Thoracic aorta (tissue), 2 donors: ENCODE measurements at regions not wholly inside any gene's neighbourhood (a gene's known extent, or its start where the extent isn't known, plus 50 kb on each side); places are given as distances from the start of the nearest gene placed in this dataset.

Experiments
- ATAC-seq: fragments of 150-250 bp; one replicate; pipeline ENCODE4 v1.8.0; 2017; ENCODE audit warnings: low read depth; ENCODE audit not compliant: insufficient number of reproducible peaks, low FRiP score
- DNase-seq: peaks from one replicate; pipeline ENCODE4 v3.0.0-alpha.2; 2020; ENCODE audit warnings: low spot score
- H3K27ac ChIP-seq, 2 donors: fragments of 200-600 bp; sonication (generic); 1 replicate in 1 of 2; 2 replicates in 1 of 2; pipeline ENCODE4 v1.5.1; 2016; ENCODE audit warnings: mild to moderate bottlenecking in 2 of 2, moderate library complexity in 2 of 2
- H3K27me3 ChIP-seq: fragments of 200-600 bp; sonication (generic); replicated peaks from 2 replicates; pipeline ENCODE4 v1.6.0; 2016; ENCODE audit warnings: mild to moderate bottlenecking; ENCODE audit not compliant: insufficient read depth
- H3K36me3 ChIP-seq: fragments of 200-600 bp; sonication (generic); one replicate; pipeline ENCODE4 v1.5.1; 2016
- H3K4me1 ChIP-seq, 2 donors: fragments of 200-600 bp; sonication (generic); 1 replicate in 1 of 2; 2 replicates in 1 of 2; pipeline versions ENCODE4 v1.5.1 to v1.6.0; 2016; ENCODE audit warnings: low read depth in 2 of 2, mild to moderate bottlenecking in 1 of 2; ENCODE audit not compliant: control insufficient read depth in 1 of 2
- H3K4me3 ChIP-seq: fragments of 200-600 bp; sonication (generic); 2 replicates; pipeline ENCODE4 v1.5.1; 2016; ENCODE audit warnings: mild to moderate bottlenecking
- H3K9me3 ChIP-seq: fragments of 200-600 bp; sonication (generic); 2 replicates; pipeline ENCODE4 v1.5.1; 2016
- TF ChIP-seq, protein P1 (sequence below): fragments of 200-600 bp; sonication (generic); IDR thresholded peaks from one replicate; pipeline ENCODE4 v1.5.1; 2019; ENCODE audit warnings: antibody characterized with exemption

DNA sequence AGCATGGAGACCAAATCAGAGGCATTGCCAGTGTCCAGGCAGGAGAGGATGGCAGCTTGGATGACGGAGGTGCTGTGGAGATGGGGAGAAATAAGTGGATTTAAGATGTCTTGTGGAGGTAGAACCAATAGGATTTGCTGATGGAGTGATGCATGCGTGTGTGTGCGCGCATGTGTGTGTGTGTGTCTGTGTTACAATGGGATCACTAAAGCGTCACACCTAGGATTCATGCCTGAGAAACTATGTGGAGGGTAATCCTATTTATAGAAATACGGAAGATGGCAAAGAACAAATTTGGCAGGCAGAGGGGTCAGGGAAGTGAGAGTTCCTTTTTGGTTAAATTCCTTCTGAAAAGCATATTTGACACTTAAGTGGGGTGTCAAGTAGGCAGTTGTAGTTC lies 64.8 kb upstream of the ARL8B start:
- TF ChIP-seq, protein P1, sequence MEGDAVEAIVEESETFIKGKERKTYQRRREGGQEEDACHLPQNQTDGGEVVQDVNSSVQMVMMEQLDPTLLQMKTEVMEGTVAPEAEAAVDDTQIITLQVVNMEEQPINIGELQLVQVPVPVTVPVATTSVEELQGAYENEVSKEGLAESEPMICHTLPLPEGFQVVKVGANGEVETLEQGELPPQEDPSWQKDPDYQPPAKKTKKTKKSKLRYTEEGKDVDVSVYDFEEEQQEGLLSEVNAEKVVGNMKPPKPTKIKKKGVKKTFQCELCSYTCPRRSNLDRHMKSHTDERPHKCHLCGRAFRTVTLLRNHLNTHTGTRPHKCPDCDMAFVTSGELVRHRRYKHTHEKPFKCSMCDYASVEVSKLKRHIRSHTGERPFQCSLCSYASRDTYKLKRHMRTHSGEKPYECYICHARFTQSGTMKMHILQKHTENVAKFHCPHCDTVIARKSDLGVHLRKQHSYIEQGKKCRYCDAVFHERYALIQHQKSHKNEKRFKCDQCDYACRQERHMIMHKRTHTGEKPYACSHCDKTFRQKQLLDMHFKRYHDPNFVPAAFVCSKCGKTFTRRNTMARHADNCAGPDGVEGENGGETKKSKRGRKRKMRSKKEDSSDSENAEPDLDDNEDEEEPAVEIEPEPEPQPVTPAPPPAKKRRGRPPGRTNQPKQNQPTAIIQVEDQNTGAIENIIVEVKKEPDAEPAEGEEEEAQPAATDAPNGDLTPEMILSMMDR, result no peak
- ATAC-seq, result peak; percentile 7
- DNase-seq, result no peak

DNA sequence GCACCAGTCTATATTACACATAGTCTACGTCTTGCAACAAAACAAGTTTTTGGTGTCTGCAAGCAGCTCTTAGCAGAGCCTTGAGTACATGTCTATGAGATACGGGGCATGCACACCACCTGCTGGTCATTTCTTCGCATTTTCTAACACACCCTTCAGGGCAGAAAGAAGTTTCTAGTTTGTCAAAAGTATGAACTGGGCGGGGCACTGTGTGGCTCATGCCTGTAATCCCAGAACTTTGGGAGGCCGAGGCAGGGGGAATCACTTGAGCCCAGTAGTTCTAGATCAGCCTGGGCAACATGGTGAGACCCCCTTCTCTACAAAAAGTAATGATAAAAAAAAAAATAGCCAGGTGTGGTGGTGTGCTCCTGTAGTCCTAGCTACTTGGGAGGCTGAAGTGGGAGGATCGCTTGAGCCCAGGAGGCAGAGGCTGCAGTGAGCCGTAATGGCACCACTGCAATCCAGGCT lies 64.2 kb upstream of the ARL8B start:
- H3K9me3 ChIP-seq, result no peaks in the 10 kb centered on the region
- H3K4me3 ChIP-seq, result no peak overlapping the region
- no peaks in the 10 kb centered on the region for H3K27me3 ChIP-seq
- TF ChIP-seq, protein P1, result peak; percentile 79
- H3K4me1 ChIP-seq, result peaks cover 4 to 14% of the 10 kb centered on the region in 2 donors
- no peak overlapping the region for H3K27ac ChIP-seq
- DNase-seq (peak; percentile 67), ATAC-seq (peak; percentile 95)
- no peaks in the 10 kb centered on the region for H3K36me3 ChIP-seq

More for the DNA sequence above, 64.8 kb upstream of the ARL8B start:
- peaks cover 4 to 14% of the 10 kb centered on the region in 2 donors for H3K4me1 ChIP-seq
- no peaks in the 10 kb centered on the region for H3K27me3 ChIP-seq
- no peak overlapping the region for H3K27ac ChIP-seq
- H3K4me3 ChIP-seq, result no peak overlapping the region
- H3K9me3 ChIP-seq, result no peaks in the 10 kb centered on the region
- H3K36me3 ChIP-seq, result no peaks in the 10 kb centered on the region

DNA sequence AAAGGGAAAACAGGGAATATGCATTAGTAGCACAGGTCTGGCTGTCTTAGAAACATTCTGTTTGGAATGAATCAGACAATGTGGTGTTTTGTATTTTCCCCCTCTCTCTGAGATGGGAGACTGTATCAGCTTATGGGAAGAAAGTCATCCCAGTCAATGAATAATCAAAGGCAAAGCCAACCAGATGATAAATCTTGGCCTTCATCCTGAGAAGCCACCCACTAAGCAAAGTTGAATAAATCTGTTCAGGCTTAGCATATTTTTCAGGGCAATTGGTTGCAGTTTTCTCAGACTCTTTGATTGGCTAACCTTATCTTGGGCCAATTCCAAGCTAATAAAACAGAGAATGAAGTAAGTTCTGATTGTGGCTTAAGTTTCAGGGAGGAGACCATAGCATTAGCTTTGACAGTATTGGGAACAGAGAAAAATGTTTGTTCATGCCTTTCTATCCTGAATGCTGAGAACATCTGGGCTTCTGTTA lies 63.6 kb upstream of the ARL8B start:
- no peak overlapping the region for H3K4me3 ChIP-seq
- no peak for ATAC-seq
- no peak overlapping the region for H3K27ac ChIP-seq
- no peak for DNase-seq
- TF ChIP-seq, protein P1, result no peak
- peaks cover under 1 to 9% of the 10 kb centered on the region in 2 donors for H3K4me1 ChIP-seq
- H3K27me3 ChIP-seq, result no peaks in the 10 kb centered on the region
- H3K9me3 ChIP-seq, result no peaks in the 10 kb centered on the region
- no peaks in the 10 kb centered on the region for H3K36me3 ChIP-seq

DNA sequence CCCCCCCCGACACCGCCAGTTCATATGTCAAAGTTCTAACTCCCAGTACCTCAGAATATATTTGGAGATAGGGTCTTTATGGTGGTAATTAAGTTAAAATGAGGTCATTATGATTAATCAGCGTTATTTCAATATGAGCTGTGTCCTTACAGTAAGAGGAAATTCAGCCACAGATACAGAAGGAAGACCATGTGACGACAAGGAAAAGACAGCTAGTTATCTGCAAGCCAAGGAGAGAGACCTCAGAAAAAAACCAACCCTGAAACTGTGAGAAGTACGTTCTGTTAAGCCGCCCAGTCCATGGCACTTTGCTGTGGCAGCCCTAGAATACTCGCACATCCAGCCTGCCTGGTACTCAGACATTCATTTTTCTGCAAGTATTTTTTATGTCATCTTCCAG lies 62.3 kb upstream of the ARL8B start:
- DNase-seq (no peak), ATAC-seq (no peak)
- H3K36me3 ChIP-seq, result no peaks in the 10 kb centered on the region

DNA sequence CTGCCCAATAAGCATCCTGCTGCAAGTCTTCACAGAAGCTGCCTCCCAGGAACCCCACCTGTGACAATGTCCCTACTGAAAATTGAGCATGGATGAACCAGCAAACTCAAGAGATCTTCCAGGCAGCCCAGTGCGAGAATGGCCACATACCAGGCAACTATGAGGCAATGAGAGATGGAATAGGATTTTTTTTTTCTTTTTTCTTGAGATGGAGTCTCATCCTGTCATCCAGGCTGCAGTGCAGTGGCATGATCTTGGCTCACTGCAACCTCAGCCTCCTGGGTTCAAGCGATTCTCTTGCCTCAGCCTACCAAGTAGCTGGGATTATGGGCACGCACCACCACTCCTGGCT lies 60.9 kb upstream of the ARL8B start:
- H3K9me3 ChIP-seq, result no peaks in the 10 kb centered on the region
- peaks cover 0 to 8% of the 10 kb centered on the region in 2 donors for H3K4me1 ChIP-seq
- H3K27me3 ChIP-seq, result no peaks in the 10 kb centered on the region
- no peak for ATAC-seq
- H3K27ac ChIP-seq, result no peak overlapping the region
- no peaks in the 10 kb centered on the region for H3K36me3 ChIP-seq
- TF ChIP-seq, protein P1, result no peak
- H3K4me3 ChIP-seq, result no peak overlapping the region
- DNase-seq, result no peak

More for the DNA sequence above, 62.3 kb upstream of the ARL8B start:
- peaks cover 0 to 8% of the 10 kb centered on the region in 2 donors for H3K4me1 ChIP-seq
- no peak overlapping the region for H3K27ac ChIP-seq
- H3K27me3 ChIP-seq, result no peaks in the 10 kb centered on the region
- no peaks in the 10 kb centered on the region for H3K9me3 ChIP-seq
- TF ChIP-seq, protein P1, result no peak
- no peak overlapping the region for H3K4me3 ChIP-seq
